MG63 (cell line): ENCODE measurements at regions not wholly inside any gene's neighbourhood (a gene's known extent, or its start where the extent isn't known, plus 50 kb on each side); places are given as distances from the start of the nearest gene placed in this dataset.

Source experiments
- DNase-seq: peaks from one replicate; pipeline ENCODE4 v3.0.0-alpha.2; 2020
- H3K27me3 ChIP-seq: fragments of 250-450 bp; sonication (Bioruptor Pico); 2 replicates; pipeline ENCODE4 v1.5.1; 2020; ENCODE audit warnings: mild to moderate bottlenecking, moderate library complexity
- H3K36me3 ChIP-seq: fragments of 250-450 bp; sonication (Bioruptor Pico); 2 replicates; pipeline ENCODE4 v1.5.1; 2020; ENCODE audit warnings: mild to moderate bottlenecking, moderate library complexity
- H3K4me3 ChIP-seq: fragments of 250-450 bp; sonication (Bioruptor Pico); 2 replicates; pipeline ENCODE4 v1.5.1; 2020; ENCODE audit warnings: mild to moderate bottlenecking, moderate library complexity
- H3K9me3 ChIP-seq: fragments of 250-450 bp; sonication (Bioruptor Pico); 2 replicates; pipeline ENCODE4 v1.5.1; 2020; ENCODE audit warnings: mild to moderate bottlenecking, moderate library complexity

DNA sequence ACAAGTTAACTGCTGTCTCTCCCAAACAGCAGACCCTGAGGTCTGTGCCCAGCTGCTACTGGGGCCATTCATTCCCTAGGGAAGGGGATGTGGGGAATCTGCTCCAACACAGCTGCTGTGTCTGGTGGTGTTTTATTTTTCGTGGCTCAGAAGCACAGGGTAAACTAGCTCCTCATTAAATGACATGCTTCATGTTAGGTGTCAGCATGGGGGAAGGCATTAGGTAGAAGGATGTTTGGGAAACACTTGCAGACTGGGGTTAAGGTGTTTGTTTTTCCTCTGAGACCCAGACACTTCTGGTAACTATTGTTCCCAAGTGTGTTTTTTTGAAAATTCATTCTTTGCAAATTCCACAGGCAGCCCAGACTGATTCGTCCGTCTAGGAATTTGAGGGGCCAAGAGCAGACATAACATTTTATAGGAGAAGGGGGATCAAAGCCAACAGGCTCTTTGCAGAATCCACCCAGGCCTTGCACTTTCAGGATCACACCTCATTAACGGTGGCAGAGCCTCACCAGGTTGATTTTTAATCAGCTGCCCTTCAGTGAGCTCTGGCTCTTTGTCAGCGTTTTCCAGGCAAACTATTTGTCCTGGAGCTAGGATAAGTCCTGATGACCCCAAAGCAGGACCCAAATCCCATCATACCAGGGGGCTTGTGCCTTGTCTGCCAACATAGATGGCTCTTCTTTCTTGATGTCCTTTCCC is 65.4 kb upstream of the ITGA11 start:
- no peaks in the 10 kb centered on the region for H3K36me3 ChIP-seq
- H3K9me3 ChIP-seq: no peaks in the 10 kb centered on the region
- H3K4me3 ChIP-seq: no peak overlapping the region
- H3K27me3 ChIP-seq: no peaks in the 10 kb centered on the region
- DNase-seq: no peak

GRCh38 chr15:68498076-68498475 is 66.1 kb upstream of the ITGA11 start:
- no peak overlapping the region for H3K4me3 ChIP-seq
- no peaks in the 10 kb centered on the region for H3K36me3 ChIP-seq
- H3K27me3 ChIP-seq: no peaks in the 10 kb centered on the region
- H3K9me3 ChIP-seq: no peaks in the 10 kb centered on the region
- no peak for DNase-seq

DNA sequence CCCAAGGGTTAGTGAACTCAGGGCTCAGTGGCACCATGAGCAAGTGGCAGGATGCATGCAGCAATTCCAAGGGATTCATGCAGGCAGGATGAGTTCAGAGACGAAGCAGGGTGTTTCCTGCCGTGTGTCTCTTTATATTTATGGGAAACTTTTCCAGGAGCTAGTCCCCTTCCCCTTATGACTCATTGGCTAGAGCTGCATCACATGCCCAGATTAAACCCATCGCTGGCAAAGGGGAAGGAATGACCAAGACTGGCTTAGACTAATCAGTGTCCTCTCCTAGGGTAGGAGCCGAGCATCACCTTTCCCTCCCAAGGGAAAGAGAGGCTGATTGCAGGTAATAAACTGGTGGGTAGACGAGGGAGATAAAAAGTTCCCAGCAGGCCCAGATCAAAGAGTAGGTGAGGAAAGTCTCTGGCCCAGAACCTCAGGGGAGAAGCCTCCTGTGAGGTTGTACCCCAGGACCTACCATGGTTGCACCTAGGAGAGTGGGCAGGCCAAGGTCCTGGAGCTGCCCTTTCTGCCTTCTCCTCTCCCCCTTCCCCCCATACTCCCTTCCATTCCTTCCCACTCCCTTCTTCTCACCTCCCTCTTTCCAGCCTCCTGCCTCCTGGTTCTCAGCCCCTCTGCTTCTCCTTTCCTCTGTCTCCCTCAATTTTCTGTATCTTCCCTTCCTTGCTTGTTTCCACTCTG is 67.8 kb upstream of the ITGA11 start:
- peak; percentile 76 for DNase-seq

GRCh38 chr15:68500363-68501258 is 68.6 kb upstream of the ITGA11 start:
- H3K9me3 ChIP-seq: no peaks in the 10 kb centered on the region
- H3K36me3 ChIP-seq: no peaks in the 10 kb centered on the region
- DNase-seq: no peak
- H3K4me3 ChIP-seq: no peak overlapping the region
- no peaks in the 10 kb centered on the region for H3K27me3 ChIP-seq

More for the DNA sequence above, 67.8 kb upstream of the ITGA11 start:
- no peaks in the 10 kb centered on the region for H3K27me3 ChIP-seq
- H3K9me3 ChIP-seq: no peaks in the 10 kb centered on the region
- H3K36me3 ChIP-seq: no peaks in the 10 kb centered on the region
- H3K4me3 ChIP-seq: no peak overlapping the region

DNA sequence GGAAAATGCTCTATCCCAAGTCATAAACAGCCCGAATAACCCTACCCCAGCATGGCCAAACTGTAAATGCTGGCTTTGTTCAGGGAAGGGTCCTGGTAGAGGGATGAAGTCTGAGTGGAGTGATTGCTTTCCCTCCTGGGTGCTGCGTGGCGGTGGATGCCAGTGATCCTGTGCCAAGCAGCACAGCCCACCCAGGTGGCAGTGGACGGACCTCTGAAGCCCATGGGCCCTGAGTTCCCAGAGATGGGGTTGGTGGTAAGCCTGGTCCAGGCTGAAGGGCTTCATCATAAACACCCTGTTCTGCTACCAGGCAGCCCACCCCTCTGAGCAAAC is 69.3 kb upstream of the ITGA11 start:
- DNase-seq: no peak
- Histone ChIP-seq H3K27me3 (no peaks in the 10 kb centered on the region), H3K4me3 (no peak overlapping the region), H3K36me3 (no peaks in the 10 kb centered on the region), H3K9me3 (no peaks in the 10 kb centered on the region)

GRCh38 chr15:68501616-68502015 is 69.7 kb upstream of the ITGA11 start:
- no peak for DNase-seq
- no peaks in the 10 kb centered on the region for H3K36me3 ChIP-seq
- no peaks in the 10 kb centered on the region for H3K9me3 ChIP-seq
- H3K4me3 ChIP-seq: no peak overlapping the region
- H3K27me3 ChIP-seq: no peaks in the 10 kb centered on the region

DNA sequence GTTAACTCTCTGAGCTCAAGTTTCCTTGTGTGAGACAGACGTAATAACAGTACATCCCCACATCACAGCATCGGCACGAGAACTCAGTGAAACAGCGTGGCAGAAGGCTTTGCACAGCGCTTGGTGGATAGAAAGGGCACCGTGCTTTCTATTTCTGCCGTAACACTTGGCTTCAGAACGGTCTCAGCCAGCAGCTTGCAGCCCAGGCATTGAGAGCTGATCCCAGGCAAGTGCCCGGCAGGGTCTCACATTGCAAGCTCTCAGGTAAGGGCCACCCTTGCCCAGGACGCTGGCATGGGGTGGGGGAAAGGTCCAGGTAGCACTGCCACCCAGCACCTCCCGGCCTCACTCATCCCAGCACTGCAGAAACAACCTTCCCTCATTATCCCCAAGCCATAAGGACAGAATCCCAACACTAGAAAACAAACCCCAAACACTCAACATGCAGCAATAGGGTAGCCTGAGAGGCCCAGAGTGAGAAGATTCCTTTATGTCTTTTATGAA is 70.5 kb upstream of the ITGA11 start:
- no peaks in the 10 kb centered on the region for H3K36me3 ChIP-seq
- no peaks in the 10 kb centered on the region for H3K9me3 ChIP-seq
- H3K4me3 ChIP-seq: no peak overlapping the region
- no peak for DNase-seq
- no peaks in the 10 kb centered on the region for H3K27me3 ChIP-seq

- no peaks in the 10 kb centered on the region for H3K27me3 ChIP-seq
- no peaks in the 10 kb centered on the region for H3K9me3 ChIP-seq
- no peaks in the 10 kb centered on the region for H3K36me3 ChIP-seq
- no peak for DNase-seq
- no peak overlapping the region for H3K4me3 ChIP-seq
These were observed 71.2 kb upstream of the ITGA11 start for GRCh38 chr15:68503213-68503612.

DNA sequence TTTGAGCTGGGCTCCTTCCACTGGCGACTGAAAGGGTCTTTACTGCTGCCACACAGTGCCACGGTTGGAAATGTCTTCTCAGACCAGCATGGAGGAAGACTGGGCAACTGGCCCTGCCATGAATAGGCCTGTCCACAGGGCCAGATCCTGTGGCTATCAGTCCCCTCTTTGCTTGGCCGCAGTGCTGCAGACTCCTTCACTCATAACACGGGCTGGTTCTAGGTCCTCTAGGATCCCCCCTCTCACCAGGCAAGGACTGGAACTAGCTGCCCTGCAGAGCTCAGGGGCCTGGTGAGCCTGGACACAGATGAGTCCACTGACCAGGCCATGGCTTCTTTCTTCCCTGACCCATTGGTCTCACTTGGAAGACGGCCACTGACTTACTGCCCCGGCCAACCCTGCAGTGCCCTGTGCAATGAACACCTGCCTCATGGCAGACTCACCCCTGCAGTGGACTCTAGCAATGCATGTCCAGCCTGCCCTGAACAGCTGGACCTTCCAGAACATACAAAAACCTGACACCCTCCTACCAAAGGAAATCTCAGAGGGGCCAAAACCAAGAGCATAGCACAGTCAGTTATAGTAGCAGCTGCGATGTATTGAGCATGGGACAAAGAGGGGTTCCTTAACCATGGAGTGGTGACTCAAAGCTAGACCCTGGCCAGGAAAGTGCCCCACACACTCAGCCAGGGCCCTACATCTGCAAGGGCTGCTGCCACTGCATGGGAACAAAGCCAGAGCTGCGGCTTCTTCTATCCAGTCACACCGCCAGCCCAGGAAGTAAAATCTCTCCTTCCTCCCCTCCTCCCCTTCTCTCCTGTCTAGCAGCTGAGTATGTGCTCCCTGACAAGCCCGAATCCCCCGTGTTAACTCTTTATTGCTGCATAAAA is 72.1 kb upstream of the ITGA11 start:
- H3K36me3 ChIP-seq: no peaks in the 10 kb centered on the region
- H3K27me3 ChIP-seq: no peaks in the 10 kb centered on the region
- H3K9me3 ChIP-seq: no peaks in the 10 kb centered on the region
- peak; percentile 57 for DNase-seq
- no peak overlapping the region for H3K4me3 ChIP-seq

GRCh38 chr15:68504681-68505170 is 72.8 kb upstream of the ITGA11 start:
- DNase-seq: no peak
- Histone ChIP-seq H3K4me3 (no peak overlapping the region), H3K27me3 (no peaks in the 10 kb centered on the region), H3K9me3 (no peaks in the 10 kb centered on the region), H3K36me3 (no peaks in the 10 kb centered on the region)

DNA sequence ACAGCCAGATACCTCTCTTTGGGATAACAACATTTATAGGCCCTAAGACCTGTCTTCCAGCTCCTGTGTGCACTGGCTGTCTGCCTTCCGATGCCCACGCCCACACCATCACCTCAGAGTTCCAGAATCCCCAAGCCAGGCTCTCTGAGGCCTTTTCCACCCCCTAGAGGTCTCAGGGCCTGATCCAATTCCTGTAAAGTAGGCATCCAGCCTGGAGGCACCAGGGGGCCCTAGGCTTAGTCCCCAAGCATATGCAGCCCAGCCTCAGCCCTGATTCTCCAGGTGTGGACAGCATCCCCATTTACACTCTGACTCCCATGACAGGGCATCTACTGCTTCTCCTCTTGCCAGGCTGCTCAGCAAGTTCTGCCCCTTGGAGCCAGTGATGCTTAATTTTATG is 72.7 kb upstream of the CORO2B start:
- DNase-seq: no peak
- Histone ChIP-seq H3K27me3 (no peaks in the 10 kb centered on the region), H3K4me3 (no peak overlapping the region), H3K36me3 (no peaks in the 10 kb centered on the region), H3K9me3 (no peaks in the 10 kb centered on the region)

DNA sequence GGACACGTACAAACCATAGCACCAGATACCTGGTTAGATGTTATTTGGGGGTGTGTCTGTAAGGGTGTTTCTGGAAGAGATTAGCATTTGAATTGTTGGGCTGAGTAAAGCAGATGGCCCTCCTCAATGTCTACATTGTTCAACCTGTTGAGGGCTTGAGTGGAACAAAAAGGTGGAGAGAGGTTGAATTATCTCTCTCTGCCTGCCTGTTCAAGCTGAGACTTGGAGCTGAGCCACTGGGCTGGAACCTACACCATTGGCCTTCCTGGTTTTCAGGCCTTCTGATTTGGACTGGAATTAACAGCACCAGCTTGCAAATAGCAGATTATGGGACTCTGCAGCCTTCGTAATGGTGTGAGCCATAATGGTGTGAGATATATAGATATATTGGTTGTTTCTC is 71.3 kb upstream of the CORO2B start:
- no peaks in the 10 kb centered on the region for H3K27me3 ChIP-seq
- no peaks in the 10 kb centered on the region for H3K9me3 ChIP-seq
- no peak overlapping the region for H3K4me3 ChIP-seq
- H3K36me3 ChIP-seq: no peaks in the 10 kb centered on the region
- no peak for DNase-seq

DNA sequence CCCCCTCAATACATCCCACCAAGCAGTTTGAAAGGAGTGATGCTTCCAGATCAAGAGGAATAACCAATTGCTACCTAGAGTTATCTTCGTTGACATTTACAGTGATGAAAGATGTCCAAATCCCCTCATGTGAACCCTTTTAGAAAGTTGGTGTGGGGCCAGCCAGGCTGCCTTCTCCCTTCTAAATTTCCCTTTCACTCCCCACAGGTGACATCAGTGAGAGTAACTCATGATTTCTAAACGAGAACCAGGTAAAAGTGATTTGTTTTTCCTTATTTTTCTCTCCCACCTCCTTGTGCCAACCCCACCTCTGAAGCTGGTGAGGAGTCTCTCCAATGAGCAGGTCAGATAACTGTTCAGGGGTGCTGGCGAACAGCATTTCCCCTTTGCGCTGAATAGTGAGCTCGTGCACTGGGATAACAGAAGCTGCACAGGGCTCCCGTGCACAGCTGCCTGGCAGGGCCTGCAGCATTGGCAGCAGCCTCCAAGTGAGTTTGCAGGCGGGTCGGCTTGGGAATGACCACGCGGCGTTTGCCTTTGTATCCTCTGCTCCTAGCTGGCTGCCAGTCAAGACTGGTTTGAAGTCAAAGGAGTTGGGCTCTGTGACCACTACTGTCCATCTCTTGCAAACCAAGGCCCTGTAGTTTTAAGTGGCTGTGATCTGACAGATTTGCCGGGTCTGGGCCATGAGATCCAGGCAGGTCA is 70.2 kb upstream of the CORO2B start:
- DNase-seq: no peak
- Histone ChIP-seq H3K27me3 (no peaks in the 10 kb centered on the region), H3K36me3 (no peaks in the 10 kb centered on the region), H3K4me3 (no peak overlapping the region), H3K9me3 (peaks cover 4% of the 10 kb centered on the region)

DNA sequence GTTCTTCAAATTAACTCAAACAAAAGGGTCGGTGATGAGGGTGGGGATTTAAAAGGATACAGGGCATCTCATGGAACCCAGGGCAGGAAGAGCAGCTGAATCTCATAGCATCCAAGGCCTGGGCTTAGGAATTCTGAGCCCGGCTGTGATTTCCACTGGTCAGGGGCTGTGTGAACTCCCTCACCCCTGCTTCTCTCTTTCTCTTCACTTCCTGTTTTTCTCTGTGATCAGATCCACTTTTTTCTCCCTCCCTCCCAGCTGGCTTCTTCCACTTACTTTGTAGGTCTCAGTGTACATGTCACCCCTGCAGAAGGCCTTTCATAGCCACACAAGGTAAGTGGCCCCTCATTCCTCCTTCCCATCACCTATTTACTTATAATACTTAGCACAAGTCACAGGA is 68.2 kb upstream of the CORO2B start:
- no peak overlapping the region for H3K4me3 ChIP-seq
- no peaks in the 10 kb centered on the region for H3K27me3 ChIP-seq
- H3K9me3 ChIP-seq: peaks cover 8% of the 10 kb centered on the region
- H3K36me3 ChIP-seq: no peaks in the 10 kb centered on the region
- no peak for DNase-seq

DNA sequence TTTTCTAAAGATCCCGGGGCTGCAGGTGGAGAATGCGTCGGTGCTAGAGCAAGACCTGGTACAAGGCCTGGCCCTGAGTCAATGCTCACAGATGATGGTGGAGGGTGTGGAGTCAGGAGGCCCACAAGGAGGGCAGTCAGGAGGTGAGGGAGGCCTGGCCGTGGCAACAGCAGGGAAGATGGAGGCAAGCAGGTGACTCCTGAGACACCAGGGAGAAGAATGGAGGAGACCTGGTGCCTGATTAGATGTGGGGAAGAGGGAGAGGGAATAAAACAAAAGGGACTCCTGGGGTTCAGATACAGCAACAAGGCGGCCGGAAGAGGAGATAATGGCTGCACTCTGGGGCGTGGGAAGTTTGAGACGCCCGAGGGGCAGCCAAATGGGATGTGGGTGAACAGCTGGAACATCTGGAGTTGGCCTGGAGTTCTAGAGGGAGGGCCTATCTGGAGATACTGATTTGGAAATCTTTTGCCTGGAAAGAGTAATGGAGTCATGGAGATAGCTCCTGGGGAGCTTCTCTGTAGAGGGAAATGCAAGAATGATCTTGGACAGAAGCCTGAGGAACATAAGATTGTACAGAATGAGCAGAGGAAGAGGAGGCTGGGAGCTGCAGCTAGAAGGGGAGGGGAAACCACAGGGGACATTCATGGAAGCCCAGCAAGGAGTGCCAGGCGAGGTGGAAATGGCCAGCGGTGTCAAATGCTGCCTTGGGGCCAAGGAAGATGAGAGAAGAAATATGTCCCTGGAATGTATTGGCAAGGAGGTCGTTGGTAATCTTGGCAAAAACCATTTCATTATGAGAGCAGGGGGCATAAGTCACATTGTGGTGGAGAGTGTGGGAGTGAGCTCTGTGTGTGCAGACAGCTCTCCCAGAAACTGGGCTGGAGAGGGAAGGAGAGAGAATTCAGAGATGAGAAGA is 67.5 kb upstream of the CORO2B start:
- Histone ChIP-seq H3K9me3 (peaks cover 8% of the 10 kb centered on the region), H3K4me3 (no peak overlapping the region), H3K36me3 (no peaks in the 10 kb centered on the region), H3K27me3 (no peaks in the 10 kb centered on the region)
- DNase-seq: peak; percentile 89
